BLaER1 (cell line): ENCODE measurements at regions not wholly inside any gene's neighbourhood (a gene's known extent, or its start where the extent isn't known, plus 50 kb on each side); places are given as distances from the start of the nearest gene placed in this dataset.

Experiments used
- H3K27ac ChIP-seq: shearing (Covaris generic); formaldehyde crosslinking; 2 replicates; pipeline ENCODE4 v1.8.1; 2022
- H3K27me3 ChIP-seq: shearing (Covaris generic); formaldehyde crosslinking; 2 replicates; pipeline ENCODE4 v1.8.1; 2022
- H3K36me3 ChIP-seq: shearing (Covaris generic); formaldehyde crosslinking; 2 replicates; pipeline ENCODE4 v1.8.1; 2022
- H3K4me1 ChIP-seq: shearing (Covaris generic); formaldehyde crosslinking; 2 replicates; pipeline ENCODE4 v1.8.1; 2022
- H3K4me2 ChIP-seq: shearing (Covaris generic); formaldehyde crosslinking; 2 replicates; pipeline ENCODE4 v1.8.1; 2022
- H3K4me3 ChIP-seq: shearing (Covaris generic); formaldehyde crosslinking; 2 replicates; pipeline ENCODE4 v1.8.1; 2022
- H3K9ac ChIP-seq: shearing (Covaris generic); formaldehyde crosslinking; 2 replicates; pipeline ENCODE4 v1.8.1; 2022
- H3K9me3 ChIP-seq: shearing (Covaris generic); formaldehyde crosslinking; 2 replicates; pipeline ENCODE4 v1.8.1; 2022
- H4K20me1 ChIP-seq: shearing (Covaris generic); formaldehyde crosslinking; 2 replicates; pipeline ENCODE4 v1.8.1; 2022
- Cebpa-rat ChIP-seq: shearing (Covaris generic); IDR thresholded peaks from 2 replicates; pipeline ENCODE4 v1.8.1; 2022

- Histone ChIP-seq H3K9me3 (peaks cover 33% of the 10 kb centered on the region), H3K4me1 (no peaks in the 10 kb centered on the region), H3K27ac (no peak overlapping the region), H3K4me2 (no peak overlapping the region), H3K27me3 (no peaks in the 10 kb centered on the region), H4K20me1 (no peaks in the 10 kb centered on the region), H3K4me3 (no peak overlapping the region), H3K9ac (no peak overlapping the region), H3K36me3 (no peaks in the 10 kb centered on the region)
- TF ChIP-seq Cebpa-rat = no peak
Measured at GRCh38 chr2:184530239-184530638, 68.1 kb upstream of the ZNF804A start.

DNA sequence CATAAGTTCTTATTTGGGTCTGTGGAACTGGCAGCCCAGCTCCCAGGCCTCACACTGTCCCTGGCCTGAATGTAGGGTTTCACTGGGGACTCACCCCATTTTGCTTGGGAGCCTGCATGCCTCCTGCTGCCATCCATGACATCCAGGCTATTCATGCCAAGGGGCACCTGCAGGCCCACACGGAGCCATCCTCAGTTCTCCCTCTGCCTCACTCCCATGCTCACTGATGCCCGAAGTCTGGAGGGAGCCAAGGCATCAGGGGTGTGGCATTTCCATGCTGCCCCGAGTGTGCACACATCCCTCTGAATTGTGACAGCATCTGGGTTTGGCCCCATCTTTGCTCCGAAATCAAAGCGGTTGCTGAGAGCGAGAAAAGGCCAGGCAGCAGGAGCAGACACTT is 67.4 kb upstream of the ZNF804A start:
- Histone ChIP-seq H3K27ac (no peak overlapping the region), H3K4me1 (no peaks in the 10 kb centered on the region), H3K9me3 (peaks cover 33% of the 10 kb centered on the region), H4K20me1 (no peaks in the 10 kb centered on the region), H3K36me3 (no peaks in the 10 kb centered on the region), H3K4me3 (no peak overlapping the region), H3K27me3 (no peaks in the 10 kb centered on the region), H3K4me2 (no peak overlapping the region), H3K9ac (no peak overlapping the region)
- TF ChIP-seq Cebpa-rat = no peak

- Histone ChIP-seq H3K4me2 (no peak overlapping the region), H3K36me3 (no peaks in the 10 kb centered on the region), H3K4me3 (no peak overlapping the region), H3K9me3 (peaks cover 27% of the 10 kb centered on the region), H4K20me1 (no peaks in the 10 kb centered on the region), H3K27me3 (no peaks in the 10 kb centered on the region), H3K9ac (no peak overlapping the region), H3K27ac (no peak overlapping the region), H3K4me1 (no peaks in the 10 kb centered on the region)
- TF ChIP-seq Cebpa-rat = no peak
Measured at GRCh38 chr2:184532551-184532950, 65.8 kb upstream of the ZNF804A start.

GRCh38 chr2:184534986-184535385 is 63.3 kb upstream of the ZNF804A start:
- Histone ChIP-seq H3K9ac (no peak overlapping the region), H4K20me1 (no peaks in the 10 kb centered on the region), H3K4me1 (no peaks in the 10 kb centered on the region), H3K27me3 (no peaks in the 10 kb centered on the region), H3K4me2 (no peak overlapping the region), H3K27ac (no peak overlapping the region), H3K9me3 (peaks cover 4% of the 10 kb centered on the region; the same call in 1 of the 2 replicates), H3K4me3 (no peak overlapping the region), H3K36me3 (no peaks in the 10 kb centered on the region)
- TF ChIP-seq Cebpa-rat = no peak

- H3K36me3 ChIP-seq = no peaks in the 10 kb centered on the region
- no peaks in the 10 kb centered on the region for H3K9me3 ChIP-seq
- H3K27me3 ChIP-seq = no peaks in the 10 kb centered on the region
- no peak overlapping the region for H3K27ac ChIP-seq
- no peaks in the 10 kb centered on the region for H3K4me1 ChIP-seq
- H3K4me3 ChIP-seq = no peak overlapping the region
- H3K9ac ChIP-seq = no peak overlapping the region
- H4K20me1 ChIP-seq = no peaks in the 10 kb centered on the region
- H3K4me2 ChIP-seq = no peak overlapping the region
- TF ChIP-seq Cebpa-rat = no peak
Measured at GRCh38 chr2:184540246-184540789, 58.0 kb upstream of the ZNF804A start.

- no peak overlapping the region for H3K9ac ChIP-seq
- no peaks in the 10 kb centered on the region for H3K36me3 ChIP-seq
- no peaks in the 10 kb centered on the region for H3K4me1 ChIP-seq
- H3K27ac ChIP-seq = no peak overlapping the region
- H3K9me3 ChIP-seq = no peaks in the 10 kb centered on the region
- H3K4me3 ChIP-seq = no peak overlapping the region
- no peaks in the 10 kb centered on the region for H4K20me1 ChIP-seq
- H3K27me3 ChIP-seq = no peaks in the 10 kb centered on the region
- TF ChIP-seq Cebpa-rat = no peak
- H3K4me2 ChIP-seq = no peak overlapping the region
Measured at GRCh38 chr2:184541591-184541990, 56.7 kb upstream of the ZNF804A start.

DNA sequence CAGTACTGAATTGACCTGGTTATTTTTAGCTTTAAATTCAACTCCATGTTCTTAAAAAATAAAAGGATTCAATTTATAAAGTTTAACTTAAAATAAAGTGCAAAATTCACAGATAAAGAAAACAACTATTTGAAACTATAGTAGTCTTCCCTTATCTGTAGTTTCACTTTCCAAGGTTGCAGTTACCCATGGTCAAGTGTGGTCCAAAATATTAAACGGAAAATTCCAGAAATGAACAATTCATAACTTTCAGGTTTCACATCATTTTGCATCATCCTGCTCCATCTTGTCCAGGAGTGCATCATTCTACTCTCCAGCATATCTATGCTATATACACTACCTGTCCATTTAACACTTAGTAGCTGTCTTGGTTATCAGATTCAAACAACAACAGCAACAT is 54.5 kb upstream of the ZNF804A start:
- no peak for TF ChIP-seq Cebpa-rat
- Histone ChIP-seq H3K4me3 (no peak overlapping the region), H3K4me2 (no peak overlapping the region), H4K20me1 (no peaks in the 10 kb centered on the region), H3K4me1 (no peaks in the 10 kb centered on the region), H3K27me3 (no peaks in the 10 kb centered on the region), H3K9me3 (no peaks in the 10 kb centered on the region), H3K27ac (no peak overlapping the region), H3K9ac (no peak overlapping the region), H3K36me3 (no peaks in the 10 kb centered on the region)
